ENCODE measurements at regions not wholly inside any gene's neighbourhood (a gene's known extent, or its start where the extent isn't known, plus 50 kb on each side); places are given as distances from the start of the nearest gene placed in this dataset.

DNA sequence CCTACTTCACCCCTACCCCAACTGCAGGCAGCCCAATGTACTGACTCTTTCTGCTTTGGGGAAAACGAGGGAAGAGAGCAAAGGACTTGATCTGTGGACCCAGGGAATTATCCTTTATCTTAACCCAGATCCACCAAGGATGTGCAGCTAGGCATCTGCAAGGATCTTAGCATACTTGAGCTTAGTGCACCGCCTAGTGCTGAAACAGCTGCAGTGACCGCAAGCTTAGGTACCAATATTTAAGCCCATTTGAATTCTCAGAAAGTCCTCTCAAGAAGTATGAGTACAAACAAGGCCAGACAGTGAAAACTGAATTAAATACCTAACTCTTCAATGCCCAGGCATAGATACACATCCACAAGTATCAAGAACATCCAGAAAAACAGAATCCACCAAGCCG lies 576.7 kb upstream of the ADAMTS16 start:
- no peaks in the 10 kb centered on the region for H3K36me3 ChIP-seq (ENCODE audit: control insufficient read depth in 2 of 3, insufficient read depth in 3 of 3, low read length in 3 of 3)
- H3K4me1 ChIP-seq (ENCODE audit: control insufficient read depth in 2 of 3, insufficient read depth in 2 of 3, low read depth in 1 of 3, low read length in 3 of 3) = no peaks in the 10 kb centered on the region
- DNase-seq (peak in 1 of 5 donors; percentile 16), FAIRE-seq (no peak)
- peaks cover 0 to 10% (median 0%) of the 10 kb centered on the region in 3 donors for H3K9me3 ChIP-seq (ENCODE audit: control insufficient read depth in 2 of 3, insufficient read depth in 1 of 3, low read length in 3 of 3)
- no peaks in the 10 kb centered on the region for H3K27me3 ChIP-seq (ENCODE audit: control insufficient read depth, insufficient read depth, low read length)
- no peak overlapping the region for H3K4me3 ChIP-seq (ENCODE audit: low read length in 3 of 3)
- TF ChIP-seq, protein P1, sequence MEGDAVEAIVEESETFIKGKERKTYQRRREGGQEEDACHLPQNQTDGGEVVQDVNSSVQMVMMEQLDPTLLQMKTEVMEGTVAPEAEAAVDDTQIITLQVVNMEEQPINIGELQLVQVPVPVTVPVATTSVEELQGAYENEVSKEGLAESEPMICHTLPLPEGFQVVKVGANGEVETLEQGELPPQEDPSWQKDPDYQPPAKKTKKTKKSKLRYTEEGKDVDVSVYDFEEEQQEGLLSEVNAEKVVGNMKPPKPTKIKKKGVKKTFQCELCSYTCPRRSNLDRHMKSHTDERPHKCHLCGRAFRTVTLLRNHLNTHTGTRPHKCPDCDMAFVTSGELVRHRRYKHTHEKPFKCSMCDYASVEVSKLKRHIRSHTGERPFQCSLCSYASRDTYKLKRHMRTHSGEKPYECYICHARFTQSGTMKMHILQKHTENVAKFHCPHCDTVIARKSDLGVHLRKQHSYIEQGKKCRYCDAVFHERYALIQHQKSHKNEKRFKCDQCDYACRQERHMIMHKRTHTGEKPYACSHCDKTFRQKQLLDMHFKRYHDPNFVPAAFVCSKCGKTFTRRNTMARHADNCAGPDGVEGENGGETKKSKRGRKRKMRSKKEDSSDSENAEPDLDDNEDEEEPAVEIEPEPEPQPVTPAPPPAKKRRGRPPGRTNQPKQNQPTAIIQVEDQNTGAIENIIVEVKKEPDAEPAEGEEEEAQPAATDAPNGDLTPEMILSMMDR (IDR thresholded peaks at IDR 0.05; ENCODE audit: borderline replicate concordance, extremely low read depth, insufficient read depth) = no peak
- no peak overlapping the region for H3K27ac ChIP-seq (ENCODE audit: low read depth in 2 of 2, low read length in 2 of 2)
- H3K9ac ChIP-seq (ENCODE audit: low read length in 3 of 3) = no peak overlapping the region
- intact Hi-C loops (cut with DNase I) = no loop called here

DNA sequence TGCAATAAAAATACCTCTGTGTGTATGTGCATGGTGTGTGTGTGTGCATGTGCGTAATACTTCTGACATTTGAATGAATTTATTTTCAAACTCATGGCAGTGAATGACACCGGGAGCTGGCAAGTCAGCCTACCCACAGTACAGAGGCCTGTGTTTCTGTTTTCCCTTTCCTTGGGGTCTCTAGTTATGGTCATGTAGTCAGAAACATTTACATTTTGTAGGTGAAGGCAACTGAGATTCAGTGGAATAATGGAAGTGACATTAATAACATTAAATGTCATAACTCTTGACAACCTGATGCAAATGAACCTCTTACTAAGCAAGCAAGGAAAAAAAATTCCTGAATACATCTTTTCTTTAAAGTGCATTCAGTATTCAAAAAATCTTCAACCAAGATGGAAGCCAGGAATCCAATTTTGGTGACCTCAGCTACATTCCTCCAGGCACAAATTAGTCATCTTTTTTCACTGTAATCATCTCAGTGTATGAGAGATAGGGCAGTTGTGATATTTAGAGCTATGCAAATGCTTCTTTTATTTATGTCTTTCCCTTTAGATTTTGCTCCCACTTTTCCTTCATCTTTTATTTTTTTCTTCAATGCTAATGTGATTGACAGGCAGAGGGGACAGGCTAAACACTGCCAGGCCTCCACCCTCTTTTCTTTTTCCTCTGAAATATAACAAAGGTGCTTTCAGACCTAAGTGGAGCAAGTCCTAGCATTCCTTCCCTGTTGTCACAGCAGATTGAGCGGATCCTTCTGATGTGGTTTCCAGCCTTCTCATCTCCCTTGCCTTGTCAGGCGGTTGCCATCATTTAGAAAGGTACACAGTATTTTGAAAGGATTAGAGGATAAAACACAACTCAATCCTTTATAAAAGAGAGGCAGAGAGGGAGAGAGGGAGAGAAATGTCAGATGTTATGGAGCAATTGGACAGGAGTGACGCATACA lies 569.8 kb upstream of the ADAMTS16 start:
- Histone ChIP-seq H3K27ac (ENCODE audit: low read depth in 2 of 2, low read length in 2 of 2) (no peak overlapping the region), H3K9ac (ENCODE audit: low read length in 3 of 3) (no peak overlapping the region), H3K9me3 (ENCODE audit: control insufficient read depth in 2 of 3, insufficient read depth in 1 of 3, low read length in 3 of 3) (peaks cover 0 to 3% (median 0%) of the 10 kb centered on the region in 3 donors), H3K4me3 (ENCODE audit: low read length in 3 of 3) (no peak overlapping the region), H3K4me1 (ENCODE audit: control insufficient read depth in 2 of 3, insufficient read depth in 2 of 3, low read depth in 1 of 3, low read length in 3 of 3) (no peaks in the 10 kb centered on the region), H3K36me3 (ENCODE audit: control insufficient read depth in 2 of 3, insufficient read depth in 3 of 3, low read length in 3 of 3) (no peaks in the 10 kb centered on the region), H3K27me3 (ENCODE audit: control insufficient read depth, insufficient read depth, low read length) (no peaks in the 10 kb centered on the region)
- intact Hi-C loops (cut with DNase I) = no loop called here
- TF ChIP-seq, protein P1 (IDR thresholded peaks at IDR 0.05; ENCODE audit: borderline replicate concordance, extremely low read depth, insufficient read depth) = no peak
- FAIRE-seq (no peak), DNase-seq (no peak)

DNA sequence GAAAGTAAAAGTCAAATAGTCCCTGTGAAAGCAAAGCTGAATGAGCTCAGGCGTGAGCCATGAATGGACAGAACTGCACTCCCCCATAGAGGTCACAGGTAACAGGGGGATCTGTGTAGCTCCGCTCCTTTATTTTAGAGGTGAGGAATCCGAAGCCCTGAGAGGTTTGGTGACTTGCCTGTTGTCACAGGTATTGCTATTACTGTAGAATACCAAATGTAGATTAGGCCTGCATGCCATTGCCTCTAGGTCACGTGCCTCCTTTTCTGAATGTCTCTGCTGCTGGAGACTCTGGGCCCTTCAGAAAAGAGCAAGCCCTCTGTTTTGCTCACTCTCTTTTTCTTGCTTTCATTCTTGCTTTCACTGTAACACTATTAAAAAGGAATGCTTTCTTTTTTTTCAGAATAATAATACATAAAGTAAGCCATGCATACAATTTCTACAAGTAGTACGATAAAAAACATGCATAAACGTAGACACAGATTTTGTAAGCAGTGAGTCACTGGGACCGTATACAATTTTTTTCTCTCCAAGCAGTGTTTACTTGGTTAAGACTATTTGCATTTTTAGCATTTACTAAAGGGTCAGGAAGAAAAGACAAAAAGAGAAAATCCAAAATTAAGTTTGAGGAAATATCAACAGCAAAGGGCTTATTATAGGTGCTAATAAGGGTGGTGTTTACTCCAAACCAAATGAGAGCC lies 568.7 kb upstream of the ADAMTS16 start:
- H3K9ac ChIP-seq (ENCODE audit: low read length in 3 of 3) = no peak overlapping the region
- intact Hi-C loops (cut with DNase I) = no loop called here
- no peaks in the 10 kb centered on the region for H3K27me3 ChIP-seq (ENCODE audit: control insufficient read depth, insufficient read depth, low read length)
- TF ChIP-seq, protein P1 (IDR thresholded peaks at IDR 0.05; ENCODE audit: borderline replicate concordance, extremely low read depth, insufficient read depth) = no peak
- H3K36me3 ChIP-seq (ENCODE audit: control insufficient read depth in 2 of 3, insufficient read depth in 3 of 3, low read length in 3 of 3) = no peaks in the 10 kb centered on the region
- H3K4me1 ChIP-seq (ENCODE audit: control insufficient read depth in 2 of 3, insufficient read depth in 2 of 3, low read depth in 1 of 3, low read length in 3 of 3) = no peaks in the 10 kb centered on the region
- peaks cover 0 to 3% (median 0%) of the 10 kb centered on the region in 3 donors for H3K9me3 ChIP-seq (ENCODE audit: control insufficient read depth in 2 of 3, insufficient read depth in 1 of 3, low read length in 3 of 3)
- H3K27ac ChIP-seq (ENCODE audit: low read depth in 2 of 2, low read length in 2 of 2) = no peak overlapping the region
- H3K4me3 ChIP-seq (ENCODE audit: low read length in 3 of 3) = no peak overlapping the region
- DNase-seq = peak in 1 of 5 donors; percentile 4
- no peak for FAIRE-seq

Data from kidney (tissue), 13 donors.